Osteoblast (primary cell): ENCODE measurements at regions not wholly inside any gene's neighbourhood (a gene's known extent, or its start where the extent isn't known, plus 50 kb on each side); places are given as distances from the start of the nearest gene placed in this dataset.

Experiments
- DNase-seq: peaks from one replicate; pipeline ENCODE4 v3.0.0; 2011; ENCODE audit warnings: low spot score, mixed read lengths; ENCODE audit not compliant: insufficient read length; ENCODE audit errors: missing footprints
- H2AFZ ChIP-seq: 2 replicates; pipeline ENCODE4 v1.6.0; 2011; ENCODE audit warnings: mild to moderate bottlenecking, low read length
- H3K27ac ChIP-seq: 2 replicates; pipeline ENCODE4 v1.5.1; 2011; ENCODE audit warnings: mild to moderate bottlenecking, low read depth, low read length, moderate library complexity
- H3K27me3 ChIP-seq: 2 replicates; pipeline ENCODE4 v1.6.0; 2012; ENCODE audit warnings: mild to moderate bottlenecking, control low read depth, inconsistent platforms, low read length, moderate library complexity; ENCODE audit not compliant: insufficient read depth
- H3K36me3 ChIP-seq: 2 replicates; pipeline ENCODE4 v1.5.1; 2011; ENCODE audit warnings: mild to moderate bottlenecking, low read length, control low read depth, moderate library complexity; ENCODE audit not compliant: insufficient read depth
- H3K4me1 ChIP-seq: 2 replicates; pipeline ENCODE4 v1.5.1; 2011; ENCODE audit warnings: mild to moderate bottlenecking, low read length, control low read depth, moderate library complexity; ENCODE audit not compliant: insufficient read depth
- H3K4me2 ChIP-seq: 2 replicates; pipeline ENCODE4 v1.6.0; 2011; ENCODE audit warnings: mild to moderate bottlenecking, low read length; ENCODE audit not compliant: insufficient read depth
- H3K4me3 ChIP-seq: fragments of 200-600 bp; sonication (generic); 3 replicates; pipeline ENCODE4 v1.5.1; 2012; ENCODE audit warnings: mild to moderate bottlenecking, low read length, inconsistent platforms; ENCODE audit not compliant: insufficient read depth
- H3K79me2 ChIP-seq: 2 replicates; pipeline ENCODE4 v1.6.0; 2012; ENCODE audit warnings: mild to moderate bottlenecking, low read length, control low read depth, inconsistent platforms; ENCODE audit not compliant: insufficient read depth
- H3K9me3 ChIP-seq: 2 replicates; pipeline ENCODE4 v1.5.1; 2011; ENCODE audit warnings: low read depth, low read length, control low read depth
- H4K20me1 ChIP-seq: 2 replicates; pipeline ENCODE4 v1.6.0; 2012; ENCODE audit warnings: mild to moderate bottlenecking, low read length, control low read depth; ENCODE audit not compliant: insufficient read depth
- CTCF ChIP-seq: IDR thresholded peaks from 2 replicates; pipeline ENCODE4 v1.5.1; 2011; ENCODE audit warnings: mild to moderate bottlenecking, low read depth, low read length, moderate library complexity; ENCODE audit errors: extremely low read depth

GRCh38 chr10:9547936-9548904 is 1469.5 kb upstream of the CELF2 start:
- Histone ChIP-seq H3K4me3 (no peak overlapping the region), H4K20me1 (no peaks in the 10 kb centered on the region), H3K4me2 (no peak overlapping the region), H3K27me3 (no peaks in the 10 kb centered on the region), H2AFZ (no peak overlapping the region), H3K36me3 (no peaks in the 10 kb centered on the region), H3K4me1 (no peaks in the 10 kb centered on the region), H3K27ac (no peak overlapping the region), H3K79me2 (no peaks in the 10 kb centered on the region), H3K9me3 (peaks cover 1% of the 10 kb centered on the region)
- TF ChIP-seq CTCF, result no peak
- DNase-seq, result no peak

GRCh38 chr10:9550810-9551209 is 1466.9 kb upstream of the CELF2 start:
- no peaks in the 10 kb centered on the region for H4K20me1 ChIP-seq
- no peak overlapping the region for H2AFZ ChIP-seq
- no peak overlapping the region for H3K27ac ChIP-seq
- H3K4me1 ChIP-seq, result no peaks in the 10 kb centered on the region
- no peak for TF ChIP-seq CTCF
- no peaks in the 10 kb centered on the region for H3K79me2 ChIP-seq
- H3K9me3 ChIP-seq, result peaks cover 1% of the 10 kb centered on the region
- no peaks in the 10 kb centered on the region for H3K27me3 ChIP-seq
- H3K4me2 ChIP-seq, result no peak overlapping the region
- no peak for DNase-seq
- no peak overlapping the region for H3K4me3 ChIP-seq
- H3K36me3 ChIP-seq, result no peaks in the 10 kb centered on the region

- no peak for TF ChIP-seq CTCF
- H2AFZ ChIP-seq, result no peak overlapping the region
Observed at GRCh38 chr10:9554321-9554720, 1463.4 kb upstream of the CELF2 start.

GRCh38 chr10:9560976-9561375 is 1456.7 kb upstream of the CELF2 start:
- H4K20me1 ChIP-seq, result no peaks in the 10 kb centered on the region
- H3K4me3 ChIP-seq, result no peak overlapping the region
- H3K4me2 ChIP-seq, result no peak overlapping the region
- H3K9me3 ChIP-seq, result no peaks in the 10 kb centered on the region
- no peaks in the 10 kb centered on the region for H3K27me3 ChIP-seq
- H2AFZ ChIP-seq, result no peak overlapping the region
- no peak for DNase-seq
- H3K79me2 ChIP-seq, result no peaks in the 10 kb centered on the region
- H3K27ac ChIP-seq, result no peak overlapping the region
- TF ChIP-seq CTCF, result no peak
- no peaks in the 10 kb centered on the region for H3K4me1 ChIP-seq
- no peaks in the 10 kb centered on the region for H3K36me3 ChIP-seq

More at GRCh38 chr10:9554321-9554720, 1463.4 kb upstream of the CELF2 start:
- H3K27me3 ChIP-seq, result no peaks in the 10 kb centered on the region
- H3K79me2 ChIP-seq, result no peaks in the 10 kb centered on the region
- no peak for DNase-seq
- no peaks in the 10 kb centered on the region for H3K36me3 ChIP-seq
- H4K20me1 ChIP-seq, result no peaks in the 10 kb centered on the region
- no peak overlapping the region for H3K27ac ChIP-seq
- H3K4me3 ChIP-seq, result no peak overlapping the region
- no peaks in the 10 kb centered on the region for H3K4me1 ChIP-seq
- H3K9me3 ChIP-seq, result peaks cover 1% of the 10 kb centered on the region
- no peak overlapping the region for H3K4me2 ChIP-seq
